NB4 (cell line): ENCODE measurements at regions not wholly inside any gene's neighbourhood (a gene's known extent, or its start where the extent isn't known, plus 50 kb on each side); places are given as distances from the start of the nearest gene placed in this dataset.

ENCODE experiments used
- DNase-seq: peaks from one replicate; pipeline ENCODE4 v3.0.0; 2010; ENCODE audit warnings: low read depth
- H3K4me3 ChIP-seq: one replicate; pipeline ENCODE4 v1.5.1; 2011; ENCODE audit warnings: mild to moderate bottlenecking, low read depth, low read length, moderate library complexity
- MAX ChIP-seq: IDR thresholded peaks from 2 replicates; pipeline ENCODE4 v1.6.1; 2011; ENCODE audit warnings: low read depth, low read length
- MYC ChIP-seq: IDR thresholded peaks from 2 replicates; pipeline ENCODE4 v1.6.1; 2011; ENCODE audit warnings: low read depth, low read length
- POLR2A ChIP-seq: IDR thresholded peaks from 2 replicates; pipeline ENCODE4 v1.6.1; 2011; ENCODE audit warnings: mild to moderate bottlenecking; ENCODE audit not compliant: insufficient read length; ENCODE audit errors: extremely low read depth
- TF ChIP-seq, protein P1 (sequence below): IDR thresholded peaks from one replicate; pipeline ENCODE4 v1.5.1; 2012; ENCODE audit warnings: low read depth, low read length

DNA sequence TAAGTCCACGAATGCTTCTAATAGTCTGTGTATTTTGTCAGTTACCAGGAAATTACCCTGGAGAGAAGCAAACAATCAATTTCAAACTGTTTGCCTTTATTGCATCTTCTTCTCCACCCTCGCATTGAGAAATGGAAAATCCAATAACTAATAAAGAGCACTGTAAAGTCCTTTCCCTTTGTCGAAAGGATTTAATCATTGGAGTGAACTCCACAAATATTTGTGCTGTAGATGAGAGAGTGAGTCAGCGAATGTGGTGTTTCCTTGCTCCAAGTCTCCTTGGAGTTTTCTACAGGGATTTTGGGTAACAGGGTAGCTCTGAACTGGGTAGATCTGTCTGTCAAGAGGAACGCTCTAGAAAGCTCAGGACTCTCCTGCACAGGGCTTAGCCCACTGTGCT lies 240.2 kb downstream of the KCNS3 start:
- TF ChIP-seq, protein P1, sequence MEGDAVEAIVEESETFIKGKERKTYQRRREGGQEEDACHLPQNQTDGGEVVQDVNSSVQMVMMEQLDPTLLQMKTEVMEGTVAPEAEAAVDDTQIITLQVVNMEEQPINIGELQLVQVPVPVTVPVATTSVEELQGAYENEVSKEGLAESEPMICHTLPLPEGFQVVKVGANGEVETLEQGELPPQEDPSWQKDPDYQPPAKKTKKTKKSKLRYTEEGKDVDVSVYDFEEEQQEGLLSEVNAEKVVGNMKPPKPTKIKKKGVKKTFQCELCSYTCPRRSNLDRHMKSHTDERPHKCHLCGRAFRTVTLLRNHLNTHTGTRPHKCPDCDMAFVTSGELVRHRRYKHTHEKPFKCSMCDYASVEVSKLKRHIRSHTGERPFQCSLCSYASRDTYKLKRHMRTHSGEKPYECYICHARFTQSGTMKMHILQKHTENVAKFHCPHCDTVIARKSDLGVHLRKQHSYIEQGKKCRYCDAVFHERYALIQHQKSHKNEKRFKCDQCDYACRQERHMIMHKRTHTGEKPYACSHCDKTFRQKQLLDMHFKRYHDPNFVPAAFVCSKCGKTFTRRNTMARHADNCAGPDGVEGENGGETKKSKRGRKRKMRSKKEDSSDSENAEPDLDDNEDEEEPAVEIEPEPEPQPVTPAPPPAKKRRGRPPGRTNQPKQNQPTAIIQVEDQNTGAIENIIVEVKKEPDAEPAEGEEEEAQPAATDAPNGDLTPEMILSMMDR: no peak
- TF ChIP-seq POLR2A (no peak), MAX (no peak), MYC (no peak)
- DNase-seq: no peak

GRCh38 chr2:18117592-18117991 lies 239.1 kb downstream of the KCNS3 start:
- DNase-seq: peak; percentile 59
- TF ChIP-seq MYC: no peak
- TF ChIP-seq MAX: no peak
- TF ChIP-seq, protein P1: peak; percentile 71
- TF ChIP-seq POLR2A: no peak
- H3K4me3 ChIP-seq: no peak overlapping the region

More for the DNA sequence above, 240.2 kb downstream of the KCNS3 start:
- no peak overlapping the region for H3K4me3 ChIP-seq

DNA sequence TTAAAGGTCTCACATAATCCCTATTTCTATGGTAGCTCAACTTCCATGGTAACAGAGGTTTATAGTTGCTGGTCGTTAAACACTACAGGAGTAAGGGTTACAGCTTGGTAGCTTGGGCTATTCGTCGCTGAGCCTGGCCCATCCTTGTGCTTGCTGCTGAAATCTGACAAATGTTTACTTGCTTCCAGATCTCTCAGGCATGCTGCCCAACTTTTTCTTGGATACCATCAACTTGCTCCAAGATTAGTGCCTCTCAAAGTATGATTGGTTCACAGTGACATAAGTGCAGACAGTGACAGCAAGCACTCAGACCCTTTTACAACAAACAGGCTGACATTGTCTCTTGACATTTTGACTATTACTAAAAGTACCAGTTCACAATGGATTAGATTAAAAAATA lies 231.8 kb downstream of the KCNS3 start:
- no peak for DNase-seq
- TF ChIP-seq, protein P1: no peak
- TF ChIP-seq POLR2A (no peak), MYC (no peak), MAX (no peak)
- H3K4me3 ChIP-seq: no peak overlapping the region

DNA sequence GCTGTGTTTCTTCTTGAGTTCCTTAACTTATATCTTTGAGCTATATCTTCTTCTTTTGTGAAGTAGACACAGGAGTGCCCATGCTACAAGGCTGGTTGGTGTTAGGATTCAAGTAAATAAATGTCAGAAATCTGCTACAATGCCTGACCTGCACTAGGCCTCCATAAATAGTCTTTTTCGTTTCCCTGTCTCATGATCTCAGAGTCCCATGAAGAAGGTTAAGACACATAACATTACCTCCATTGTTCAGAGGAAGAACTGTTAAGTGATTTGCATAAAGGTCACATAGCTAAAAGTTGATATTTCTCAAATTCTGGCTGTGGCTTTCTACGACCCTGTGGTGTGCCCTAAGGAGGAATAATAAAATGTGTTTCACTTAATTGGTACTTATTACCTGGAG lies 228.4 kb downstream of the KCNS3 start:
- TF ChIP-seq MAX (no peak), POLR2A (no peak), MYC (no peak)
- TF ChIP-seq, protein P1: no peak
- no peak overlapping the region for H3K4me3 ChIP-seq
- no peak for DNase-seq

DNA sequence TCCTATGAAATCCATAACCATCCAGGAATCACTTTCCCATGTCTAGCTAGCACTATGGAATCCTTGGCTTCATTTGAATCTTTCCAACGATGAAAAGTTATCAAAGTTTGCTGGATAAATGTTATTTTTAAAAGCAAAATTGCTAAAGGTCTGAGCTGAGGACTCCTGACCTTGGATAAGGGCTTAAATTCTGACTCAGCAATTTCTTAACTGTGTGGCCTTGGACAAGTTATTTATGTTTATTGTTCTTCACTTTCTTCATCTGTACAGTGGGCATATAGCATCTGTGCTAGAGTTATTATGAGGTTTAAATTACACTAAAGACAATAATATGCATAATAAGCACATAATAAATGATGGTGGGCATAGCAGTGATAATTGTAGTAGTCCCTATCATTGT lies 227.5 kb downstream of the KCNS3 start:
- no peak for DNase-seq
- TF ChIP-seq MAX (no peak), POLR2A (no peak), MYC (no peak)
- TF ChIP-seq, protein P1: no peak
- H3K4me3 ChIP-seq: no peak overlapping the region
